Activated CD4-positive, alpha-beta T cell treated with anti-CD3 and anti-CD28 coated beads, Interleukin-2, amount 50 U/mL, for 4 hours (primary cell): ENCODE measurements at regions not wholly inside any gene's neighbourhood (a gene's known extent, or its start where the extent isn't known, plus 50 kb on each side); places are given as distances from the start of the nearest gene placed in this dataset.
"Not testable (repeated sequence)": the region's sequence is repeated elsewhere in the genome, so short reads cannot be mapped to it uniquely, and the experiment has no call there.

Experiments
- DNase-seq, 2 experiments: peaks; one replicate each; pipeline ENCODE4 v3.0.0-alpha.2; 2020

DNA sequence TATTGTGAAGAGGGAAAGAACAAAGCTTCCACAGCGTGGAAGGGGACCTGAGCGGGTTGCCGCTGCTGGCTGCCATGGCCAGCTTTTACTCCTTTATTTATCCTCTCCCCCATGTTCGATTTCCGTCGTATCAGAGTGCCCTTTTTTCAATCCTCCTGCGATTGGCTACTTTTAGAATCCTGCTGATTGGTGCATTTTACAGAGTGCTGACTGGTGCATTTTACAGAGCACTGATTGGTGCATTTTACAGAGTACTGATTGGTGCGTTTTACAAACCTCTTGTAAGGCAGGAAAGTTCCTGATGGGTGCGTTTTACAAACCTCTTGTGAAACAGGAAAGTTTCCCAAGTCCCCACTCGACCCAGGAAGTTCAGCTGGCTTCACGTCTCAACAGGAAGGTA is 381.7 kb upstream of the ATP10A start:
- DNase-seq = not testable (repeated sequence)

DNA sequence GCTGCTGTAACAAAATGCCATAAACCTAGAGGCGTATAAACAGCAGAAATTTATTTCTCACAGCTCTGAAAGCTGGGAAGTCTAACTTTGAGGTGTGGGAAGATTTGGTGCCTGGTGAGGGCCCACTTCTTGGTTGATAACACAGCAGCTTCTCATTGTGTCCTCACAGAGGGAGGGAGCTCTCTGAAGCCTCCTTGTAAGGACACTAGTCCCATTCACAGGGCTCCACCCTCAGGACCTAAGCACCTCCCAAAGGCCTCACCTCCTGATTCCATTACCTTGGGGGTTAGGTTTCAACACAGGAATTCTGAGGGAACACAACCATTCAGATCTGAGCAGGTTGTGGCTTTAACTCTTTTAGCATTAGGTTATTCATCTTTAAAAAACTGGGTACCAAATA is 380.3 kb upstream of the ATP10A start:
- DNase-seq = no peak

DNA sequence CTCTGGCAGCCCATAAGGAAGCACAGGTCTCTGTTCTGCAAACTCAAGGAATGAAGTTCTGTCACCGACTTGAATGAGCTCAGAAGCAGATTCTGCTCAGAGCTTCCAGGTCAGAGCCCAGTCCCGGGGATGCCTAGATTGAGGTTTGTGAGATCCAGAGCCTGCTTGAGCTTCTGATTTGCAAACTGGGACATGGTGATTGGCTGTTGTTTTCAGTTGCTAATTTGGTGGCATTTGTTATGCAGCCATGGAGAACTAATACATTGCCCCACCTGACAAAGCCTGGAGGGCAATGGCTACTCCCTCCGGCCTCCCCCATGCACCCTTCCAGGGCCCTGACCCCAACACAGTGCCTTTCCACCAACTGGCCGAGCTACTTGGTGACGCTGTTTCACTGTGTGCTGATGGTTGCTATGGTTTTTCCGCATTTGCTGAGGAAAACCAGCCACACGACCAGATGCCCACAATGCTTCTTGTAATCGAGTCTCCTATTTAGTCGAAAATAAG is 379.5 kb upstream of the ATP10A start:
- no peak for DNase-seq

DNA sequence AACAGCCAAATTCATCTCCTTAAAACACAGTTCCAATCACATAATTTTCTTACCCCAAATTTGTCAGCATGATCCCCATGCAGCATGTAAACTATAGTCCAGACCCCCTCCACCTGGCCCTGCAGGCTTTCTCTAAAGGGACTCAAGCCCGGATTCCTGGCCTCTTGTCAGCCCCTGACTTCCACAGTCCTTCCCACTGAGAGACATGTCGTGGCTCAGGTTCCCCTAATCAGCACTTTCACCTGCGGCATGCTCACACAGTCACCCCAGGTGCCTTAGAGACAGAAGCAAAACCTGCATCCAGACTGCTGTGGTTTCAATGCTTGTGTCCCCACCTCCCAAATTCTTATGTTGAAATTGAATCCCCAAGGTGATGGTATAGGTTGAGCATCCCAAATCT is 372.7 kb upstream of the ATP10A start:
- DNase-seq = no peak

DNA sequence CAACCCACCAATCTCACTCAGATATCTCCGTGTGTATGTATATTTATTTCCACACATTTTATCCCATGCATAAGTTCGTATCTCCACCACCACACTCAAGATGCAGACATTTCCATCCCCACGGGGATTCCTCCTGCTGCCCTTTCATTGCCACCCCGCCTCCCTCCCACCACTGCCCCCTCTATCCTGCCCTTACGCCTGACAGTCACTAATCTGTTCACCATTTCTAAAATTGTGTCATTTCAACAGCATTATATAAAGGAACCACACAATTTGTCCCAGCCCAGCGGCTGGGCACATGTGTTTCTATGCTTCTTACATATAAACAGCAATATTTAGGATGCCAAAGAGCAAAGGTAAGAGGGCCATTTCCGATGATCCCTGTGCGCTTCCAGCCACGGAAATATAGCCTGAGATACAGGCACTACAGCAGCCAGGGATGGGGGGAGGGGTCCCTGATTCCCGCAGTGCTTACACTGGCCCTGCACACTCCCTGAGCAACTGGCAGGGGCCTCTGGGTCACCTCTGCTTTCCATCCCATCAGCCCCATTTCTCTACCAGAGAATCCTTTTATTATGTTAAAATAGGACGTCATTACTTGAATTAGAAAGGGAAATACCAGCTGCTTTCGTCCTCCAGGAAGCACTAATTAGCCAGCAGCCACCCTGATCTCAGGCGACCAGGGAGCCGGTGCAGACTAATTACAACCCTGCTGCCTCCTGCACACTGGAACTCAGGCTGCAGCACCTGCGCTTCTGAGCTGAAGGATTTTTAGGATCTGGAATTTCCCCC is 372.0 kb upstream of the ATP10A start:
- DNase-seq = no peak

DNA sequence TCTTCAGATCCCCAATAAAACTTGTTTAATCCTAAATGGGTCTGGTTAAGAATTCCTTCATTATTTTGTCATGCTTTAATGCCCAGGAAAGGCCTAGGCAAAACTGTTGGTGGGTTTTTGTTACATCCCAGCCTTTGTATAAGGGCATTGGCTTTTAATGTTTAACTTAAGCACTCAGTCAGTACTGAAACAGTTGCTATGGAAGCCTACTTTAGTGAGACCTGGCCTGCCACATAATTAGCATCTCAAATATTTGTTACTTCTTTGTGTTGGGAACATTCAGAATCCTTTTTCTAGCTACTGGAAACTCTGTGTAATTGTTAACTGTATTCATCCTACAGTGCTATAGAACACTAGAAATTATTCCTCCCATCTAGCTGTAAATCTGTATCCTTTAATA is 369.6 kb upstream of the ATP10A start:
- no peak for DNase-seq

DNA sequence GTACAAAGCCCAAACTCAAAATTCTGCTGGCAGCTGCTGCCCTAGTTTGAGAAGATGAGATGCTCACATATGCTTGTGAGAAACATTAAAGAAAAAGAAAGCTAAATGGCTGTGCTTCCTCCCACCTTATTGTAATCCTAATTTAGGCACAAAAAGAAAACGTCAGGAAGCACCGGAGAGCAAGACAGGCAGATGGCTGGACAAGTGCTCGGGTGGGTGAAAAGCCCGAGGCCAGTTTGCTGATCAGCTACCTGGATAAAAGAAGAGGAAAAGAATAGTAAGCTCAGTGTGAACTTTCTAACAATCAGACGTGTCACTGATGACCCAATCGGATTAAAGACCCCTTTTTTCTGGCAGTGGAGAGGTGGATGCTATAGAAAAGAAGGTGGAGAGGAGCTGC is 368.0 kb upstream of the ATP10A start:
- no peak for DNase-seq

DNA sequence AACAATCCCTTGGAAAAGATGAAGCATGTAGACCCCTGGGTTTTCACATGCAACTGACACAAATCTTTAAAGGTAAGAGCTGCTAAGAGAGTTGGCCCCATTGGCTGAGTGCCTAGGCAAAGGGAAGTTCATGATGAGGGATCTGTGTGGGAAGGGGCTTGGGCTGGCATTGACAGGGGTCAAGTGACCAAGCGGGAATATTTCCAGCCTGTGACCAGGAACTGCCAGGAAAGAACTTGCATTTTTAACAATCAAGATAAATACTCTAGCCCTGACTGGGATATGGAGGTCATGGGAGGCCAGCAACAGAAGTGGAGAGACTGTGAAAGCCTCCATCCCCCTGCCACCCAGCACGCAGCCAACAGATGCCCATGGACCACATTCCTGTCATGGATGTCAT is 361.1 kb upstream of the ATP10A start:
- DNase-seq = no peak

DNA sequence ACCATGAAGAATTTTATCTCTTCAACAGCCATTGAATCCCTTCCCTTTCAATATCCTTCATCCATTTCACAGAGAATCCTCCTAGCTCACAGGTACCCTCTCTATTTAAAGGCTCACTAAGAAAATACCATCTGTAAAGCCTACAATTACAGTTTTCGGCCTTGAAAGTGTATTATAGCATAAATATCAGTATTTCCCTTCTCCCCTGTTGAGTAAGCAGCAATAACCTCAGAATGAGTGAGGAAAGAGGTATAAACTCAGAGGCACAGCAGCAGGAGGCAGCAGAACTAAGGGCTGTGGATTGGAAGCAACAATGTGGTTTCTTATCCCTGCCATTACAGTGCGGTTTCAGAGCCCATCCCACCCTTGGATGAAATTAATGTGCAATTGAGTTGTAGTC is 360.6 kb upstream of the ATP10A start:
- DNase-seq = no peak

DNA sequence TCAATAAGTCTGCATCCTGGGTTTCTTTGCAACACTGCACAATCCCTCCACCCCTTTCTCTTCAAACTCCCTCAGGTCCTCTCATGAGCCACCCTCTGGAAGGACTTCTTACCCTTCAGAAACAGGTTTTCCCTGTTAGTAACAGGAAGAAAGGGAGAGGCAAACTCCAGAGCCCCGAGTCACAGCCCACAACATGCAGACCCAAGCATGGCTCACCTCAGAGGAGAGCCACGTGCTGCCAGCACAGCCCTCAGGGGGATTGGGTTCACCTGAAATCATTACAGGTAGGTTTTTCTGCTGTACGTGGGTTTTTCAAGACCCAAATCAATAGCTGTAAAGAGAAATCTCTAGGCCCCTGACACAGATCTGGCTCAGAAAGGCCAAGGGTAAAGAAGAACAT is 359.7 kb upstream of the ATP10A start:
- DNase-seq = no peak

DNA sequence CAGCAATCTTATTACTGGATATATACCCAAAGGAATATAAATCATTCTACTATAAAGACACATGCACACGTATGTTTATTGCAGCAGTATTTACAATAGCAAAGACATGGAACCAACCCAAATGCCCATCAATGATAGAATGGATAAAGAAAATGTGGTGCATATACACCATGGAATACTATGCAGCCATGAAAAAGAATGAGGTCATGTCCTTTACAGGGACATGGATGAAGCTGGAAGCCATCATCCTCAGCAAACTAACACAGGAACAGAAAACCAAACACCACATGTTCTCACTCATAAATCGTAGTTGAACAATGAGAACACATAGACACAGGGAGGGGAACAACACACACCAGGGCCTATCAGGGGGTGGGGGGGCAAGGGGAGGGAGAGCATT is 353.9 kb upstream of the ATP10A start:
- not testable (repeated sequence) for DNase-seq

DNA sequence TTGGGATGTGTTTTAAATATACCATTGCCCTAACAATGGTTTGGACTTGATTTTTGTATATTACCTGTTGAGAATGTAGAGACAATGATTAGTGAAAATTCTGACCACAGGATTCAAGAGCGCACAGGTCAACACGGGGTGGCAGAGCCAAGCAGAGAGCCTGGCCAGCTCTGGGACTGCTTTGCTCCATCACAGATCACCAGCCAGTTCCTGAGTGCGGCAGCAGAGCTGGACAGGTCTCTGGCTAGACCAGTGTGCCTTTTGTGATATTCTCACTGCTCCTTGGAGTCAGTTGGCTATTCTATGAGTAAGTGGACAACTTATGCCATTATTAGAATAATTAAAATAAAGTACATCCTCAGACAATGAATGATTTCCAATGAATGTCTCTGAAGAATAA is 351.2 kb upstream of the ATP10A start:
- no peak for DNase-seq

DNA sequence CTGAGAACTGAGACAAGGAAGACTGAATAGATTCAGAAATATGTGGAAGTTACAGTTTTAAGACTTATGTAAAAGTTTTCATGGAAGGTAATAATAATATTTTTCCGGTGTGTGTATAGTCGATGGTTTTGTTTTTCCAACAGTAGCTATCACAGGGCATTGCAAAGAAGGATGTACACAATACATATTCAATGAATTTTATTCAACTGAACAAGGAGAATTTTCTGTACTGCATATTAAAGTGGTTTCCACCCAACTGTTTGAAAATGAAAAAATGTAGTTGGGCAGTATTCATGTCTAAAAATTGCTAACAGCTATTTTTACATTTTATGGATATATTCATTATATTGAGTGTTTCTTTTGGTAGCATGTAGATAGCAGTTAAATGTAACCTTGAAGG is 350.3 kb upstream of the ATP10A start:
- DNase-seq = no peak

DNA sequence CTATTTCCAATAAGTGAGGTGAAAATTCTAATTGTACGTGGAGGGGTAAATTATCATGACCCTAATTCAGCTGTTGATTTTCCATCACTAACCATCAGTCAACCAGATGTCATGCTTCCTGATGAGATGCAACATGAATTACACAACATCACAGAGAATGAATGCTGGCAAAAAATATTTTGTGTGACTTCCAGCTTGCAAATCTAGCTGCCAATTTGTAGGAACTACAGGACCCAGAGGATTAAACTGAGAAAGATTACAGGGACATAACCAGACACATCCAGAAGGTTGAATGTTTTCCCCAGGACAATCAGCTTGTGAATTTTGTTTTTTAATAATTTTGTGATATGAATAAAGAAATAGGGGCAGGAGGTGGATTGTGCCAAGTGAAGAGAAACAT is 349.0 kb upstream of the ATP10A start:
- no peak for DNase-seq

DNA sequence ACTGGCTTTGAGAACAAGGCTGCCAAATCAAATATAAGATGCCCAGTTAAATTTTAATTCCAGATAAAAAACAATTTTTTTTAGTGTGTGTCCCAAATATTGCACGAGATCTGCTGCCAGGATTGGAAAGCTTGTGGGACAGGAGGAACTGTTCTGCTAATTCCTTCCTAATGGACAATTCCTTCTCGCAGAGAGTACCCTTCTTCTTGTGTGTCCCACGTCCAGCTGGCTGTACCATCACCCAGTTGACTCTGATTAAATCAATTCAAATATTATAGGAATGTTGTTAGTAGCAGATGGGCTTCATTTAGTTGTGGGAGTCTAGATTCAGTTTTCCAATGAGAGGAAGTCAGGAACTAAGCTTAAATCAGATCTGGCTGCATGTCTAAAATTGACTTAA is 347.9 kb upstream of the ATP10A start:
- DNase-seq = no peak

DNA sequence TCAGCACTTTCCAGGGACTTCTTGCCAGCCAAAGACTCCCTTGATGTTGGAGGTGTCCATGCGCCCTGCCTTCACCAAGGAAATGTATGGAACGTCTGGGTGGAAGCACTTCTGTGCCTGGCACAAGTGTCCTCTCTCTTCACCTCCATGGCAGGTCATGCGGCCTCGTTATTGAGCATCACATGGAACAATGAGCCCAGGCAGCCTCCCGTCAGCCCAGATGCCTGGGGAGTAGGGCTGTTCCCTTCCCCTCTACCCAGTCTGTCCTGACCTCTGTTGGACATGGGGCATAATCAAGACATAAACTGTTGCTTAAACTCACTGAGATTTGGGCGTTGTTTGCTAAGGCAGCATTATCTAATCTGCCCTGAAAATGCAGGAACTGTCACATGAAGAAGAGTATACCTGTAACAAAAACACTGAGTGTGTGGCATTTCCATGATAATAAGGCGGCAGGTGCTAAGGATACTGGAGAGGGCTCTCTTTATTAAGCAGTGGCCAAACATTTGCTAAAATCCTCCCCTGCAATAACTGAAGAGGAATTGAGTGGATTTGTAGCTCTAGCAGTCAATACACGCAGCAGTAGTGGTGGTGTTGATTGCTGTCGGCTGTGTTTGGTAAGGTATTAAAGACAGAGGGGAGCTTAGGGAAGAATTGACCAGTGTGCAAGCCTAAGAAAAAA is 338.2 kb upstream of the ATP10A start:
- no peak for DNase-seq

DNA sequence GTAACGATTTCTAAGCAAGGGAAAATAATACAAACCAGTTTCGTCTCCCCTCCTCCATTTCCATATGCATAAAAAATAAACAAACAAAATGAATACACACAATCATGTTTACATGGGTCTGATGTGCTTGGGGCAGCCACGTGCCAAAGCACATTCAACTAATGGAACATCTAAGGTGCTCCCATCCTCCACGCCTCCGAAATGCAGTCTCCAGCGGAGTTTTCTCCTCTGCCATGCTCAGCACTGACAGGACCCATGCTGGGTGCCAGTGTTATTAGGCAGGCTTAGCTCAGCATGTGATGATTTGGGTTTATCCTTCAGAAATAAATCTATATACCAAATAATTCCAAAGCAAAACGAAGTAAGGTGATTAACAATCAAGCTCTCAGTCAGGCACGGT is 337.3 kb upstream of the ATP10A start:
- DNase-seq = no peak

DNA sequence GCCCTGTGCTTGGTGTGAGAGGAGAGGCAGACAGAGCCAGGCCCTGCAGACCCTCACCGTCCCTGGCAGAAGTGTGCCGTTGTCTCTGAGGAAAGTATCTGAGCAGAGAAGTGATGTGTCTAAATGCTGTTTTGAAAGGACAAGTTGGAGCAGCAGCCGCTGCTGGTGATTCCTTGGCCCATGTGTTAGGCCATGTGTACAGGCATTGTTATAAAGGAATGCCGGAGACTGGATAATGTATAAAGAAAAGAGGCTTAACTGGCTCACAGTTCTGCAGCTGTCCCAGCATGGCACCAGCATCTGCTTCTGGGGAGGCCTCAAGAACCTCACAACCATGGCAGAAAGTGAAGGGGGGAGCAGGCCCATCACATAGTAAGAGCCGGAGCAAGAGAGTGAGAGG is 334.6 kb upstream of the ATP10A start:
- no peak for DNase-seq

DNA sequence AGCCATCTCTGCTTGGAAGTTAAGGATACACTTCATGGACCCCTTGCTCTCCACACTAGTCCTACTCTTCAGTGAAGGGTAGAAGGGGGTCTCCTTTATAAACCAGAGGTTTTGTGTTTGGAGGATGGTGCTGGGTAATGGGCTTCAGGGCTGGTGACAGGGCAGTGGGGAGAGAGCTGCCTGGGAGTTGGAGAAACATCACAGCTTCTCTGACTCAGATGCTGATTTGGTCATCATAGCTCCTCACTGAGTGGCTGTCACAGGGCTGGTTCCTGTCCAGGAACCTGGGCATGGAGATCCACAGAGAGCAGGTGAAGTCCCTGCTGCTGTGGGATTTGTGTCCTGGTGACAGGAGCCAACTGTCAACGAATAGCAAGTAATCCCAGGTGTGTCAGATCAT is 333.9 kb upstream of the ATP10A start:
- no peak for DNase-seq

DNA sequence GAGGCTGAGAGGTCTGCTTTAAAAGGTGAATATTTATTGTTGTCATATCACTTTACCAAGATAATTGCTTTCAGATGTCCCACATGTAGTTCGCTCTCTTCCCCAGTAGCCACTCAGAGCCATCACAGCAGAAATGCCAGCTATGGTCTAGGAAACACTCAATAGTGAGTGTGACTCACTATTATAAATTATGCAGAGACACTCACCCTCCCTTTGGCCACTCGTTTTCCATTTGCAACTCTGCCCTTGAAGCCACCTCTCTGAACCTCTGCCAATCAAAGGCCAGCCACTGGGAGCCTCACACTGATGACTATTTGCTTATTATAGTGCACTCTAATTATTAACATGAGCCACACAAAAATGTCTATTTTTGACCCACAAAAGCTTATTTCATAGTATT is 328.1 kb upstream of the ATP10A start:
- DNase-seq = no peak

DNA sequence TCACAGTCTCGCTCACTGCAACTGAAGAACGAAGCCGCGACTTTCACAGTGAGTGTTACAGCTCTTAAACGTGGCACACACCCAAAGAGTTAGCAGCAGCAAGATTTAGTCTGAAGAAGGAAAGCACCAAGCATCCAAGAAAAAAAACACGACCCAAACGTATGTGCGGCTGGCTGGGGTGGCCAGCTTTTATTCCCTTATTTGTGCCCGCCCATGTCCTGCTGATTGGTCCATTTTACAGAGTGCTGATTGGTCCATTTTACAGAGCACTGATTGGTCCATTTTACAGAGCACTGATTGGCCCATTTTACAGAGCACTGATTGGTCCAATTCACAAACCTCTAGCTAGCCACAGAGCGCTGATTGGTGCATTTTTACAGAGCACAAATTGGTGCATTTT is 323.0 kb upstream of the ATP10A start:
- not testable (repeated sequence) for DNase-seq

DNA sequence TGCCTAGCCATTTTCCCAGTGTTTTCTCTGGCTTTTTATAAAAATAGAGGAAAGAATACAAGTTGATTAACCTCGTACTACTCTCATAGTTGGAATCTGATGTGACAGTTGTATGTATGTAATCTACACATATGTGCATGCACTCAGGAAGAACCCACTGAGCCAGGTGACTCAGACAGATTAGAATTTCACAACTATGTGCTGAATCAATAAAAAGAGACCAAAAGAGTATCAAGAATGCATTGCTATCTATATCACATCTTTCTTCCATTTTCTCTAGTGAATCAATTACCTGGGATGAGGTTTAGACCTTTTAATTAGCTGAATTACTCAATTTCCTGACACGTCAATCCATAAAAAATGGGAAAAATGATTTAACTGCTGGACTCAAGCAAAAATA is 319.3 kb upstream of the ATP10A start:
- no peak for DNase-seq

DNA sequence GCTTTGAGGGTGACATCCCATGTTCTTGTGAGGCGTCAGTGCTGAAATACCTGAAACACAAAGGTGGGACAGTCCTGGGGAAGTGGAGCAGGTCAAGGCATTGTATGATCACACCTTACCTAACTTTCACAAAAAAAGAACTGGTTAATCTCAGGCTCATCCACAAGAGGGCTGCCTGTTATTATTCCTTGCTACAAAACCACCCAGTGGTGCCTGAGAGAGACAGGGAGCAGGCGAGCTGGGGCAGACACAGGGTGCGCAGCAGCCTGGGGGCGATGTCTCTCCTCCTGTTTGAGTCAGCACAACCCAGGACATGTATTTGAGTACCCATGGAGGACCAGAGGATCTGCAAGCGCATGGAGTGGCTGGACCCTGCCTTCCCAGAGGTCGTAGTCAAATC is 316.8 kb upstream of the ATP10A start:
- no peak for DNase-seq

DNA sequence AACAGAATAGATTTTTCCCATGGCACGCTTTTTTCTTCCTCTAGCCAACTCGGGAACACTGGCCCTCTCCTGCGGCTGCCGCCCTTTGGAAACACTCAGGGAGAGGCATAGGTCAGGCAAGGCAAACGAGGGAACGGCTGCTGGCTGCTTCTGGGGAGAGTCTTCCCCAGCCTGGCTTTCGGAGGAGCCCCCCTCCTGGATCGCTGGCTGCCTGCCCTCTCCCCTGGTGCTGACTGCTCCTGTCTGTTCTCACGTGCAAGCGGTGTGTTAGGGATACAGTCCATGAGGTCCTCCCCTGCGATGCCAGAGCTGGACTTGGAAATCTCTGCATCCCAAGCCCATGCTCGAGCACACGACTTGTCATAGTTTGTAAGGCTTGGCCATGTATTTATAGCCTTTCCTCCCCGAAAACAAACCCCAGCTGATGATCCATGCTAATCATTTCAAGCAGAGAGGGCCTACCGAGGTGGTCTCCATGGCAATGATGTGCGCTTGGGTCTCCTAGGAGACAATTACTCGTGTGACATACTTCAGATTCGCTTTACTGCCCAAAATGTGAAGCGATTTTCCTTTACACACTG is 315.6 kb upstream of the ATP10A start:
- DNase-seq = no peak
